Skin of body (tissue), 1 donor: ENCODE measurements at regions not wholly inside any gene's neighbourhood (a gene's known extent, or its start where the extent isn't known, plus 50 kb on each side); places are given as distances from the start of the nearest gene placed in this dataset.

Source experiments
- DNase-seq: peaks from one replicate; lab custom pipeline; 2025; lab: John Stamatoyannopoulos, UW

GRCh38 chr9:113701774-113702755 is 174.0 kb upstream of the ZNF618 start:
- peak; percentile 6 for DNase-seq

GRCh38 chr9:113705306-113705927 is 170.7 kb upstream of the ZNF618 start:
- DNase-seq, result no peak

GRCh38 chr9:113705928-113706519 is 170.1 kb upstream of the ZNF618 start:
- no peak for DNase-seq

DNA sequence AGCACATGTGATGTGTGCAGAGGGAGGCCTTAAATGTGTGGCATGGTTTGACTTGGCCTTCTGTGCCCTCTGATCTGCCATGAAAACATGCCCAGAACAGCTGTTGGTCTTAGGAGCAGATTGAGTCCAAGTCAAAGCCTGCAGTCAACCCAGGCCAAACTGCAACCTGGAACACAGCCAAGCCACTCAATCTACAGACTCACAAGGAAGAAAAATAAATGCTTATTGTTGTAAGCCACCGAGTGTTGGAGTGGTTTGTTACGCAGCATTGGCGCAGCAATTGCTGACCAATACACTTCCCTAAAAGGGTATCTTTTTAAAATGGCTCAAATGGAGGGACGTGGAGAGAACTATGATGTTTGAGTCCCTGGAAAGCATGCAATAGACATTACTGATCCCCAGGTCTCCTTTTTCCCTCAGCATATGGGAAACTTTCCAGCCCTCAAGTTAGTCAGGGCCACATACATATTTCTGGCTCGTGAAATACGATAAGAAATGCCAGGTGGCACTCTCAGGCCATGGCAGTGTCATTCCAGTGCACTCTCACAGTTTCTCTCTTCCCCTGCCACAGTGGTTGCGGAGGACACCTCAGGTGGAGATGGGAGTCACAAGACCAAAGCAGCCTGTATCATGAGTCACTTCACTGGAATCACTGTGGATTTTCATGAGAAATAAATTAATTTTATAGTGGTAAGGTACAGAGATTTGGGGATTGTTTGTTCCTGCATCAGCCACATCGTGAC is 168.0 kb upstream of the ZNF618 start:
- no peak for DNase-seq

DNA sequence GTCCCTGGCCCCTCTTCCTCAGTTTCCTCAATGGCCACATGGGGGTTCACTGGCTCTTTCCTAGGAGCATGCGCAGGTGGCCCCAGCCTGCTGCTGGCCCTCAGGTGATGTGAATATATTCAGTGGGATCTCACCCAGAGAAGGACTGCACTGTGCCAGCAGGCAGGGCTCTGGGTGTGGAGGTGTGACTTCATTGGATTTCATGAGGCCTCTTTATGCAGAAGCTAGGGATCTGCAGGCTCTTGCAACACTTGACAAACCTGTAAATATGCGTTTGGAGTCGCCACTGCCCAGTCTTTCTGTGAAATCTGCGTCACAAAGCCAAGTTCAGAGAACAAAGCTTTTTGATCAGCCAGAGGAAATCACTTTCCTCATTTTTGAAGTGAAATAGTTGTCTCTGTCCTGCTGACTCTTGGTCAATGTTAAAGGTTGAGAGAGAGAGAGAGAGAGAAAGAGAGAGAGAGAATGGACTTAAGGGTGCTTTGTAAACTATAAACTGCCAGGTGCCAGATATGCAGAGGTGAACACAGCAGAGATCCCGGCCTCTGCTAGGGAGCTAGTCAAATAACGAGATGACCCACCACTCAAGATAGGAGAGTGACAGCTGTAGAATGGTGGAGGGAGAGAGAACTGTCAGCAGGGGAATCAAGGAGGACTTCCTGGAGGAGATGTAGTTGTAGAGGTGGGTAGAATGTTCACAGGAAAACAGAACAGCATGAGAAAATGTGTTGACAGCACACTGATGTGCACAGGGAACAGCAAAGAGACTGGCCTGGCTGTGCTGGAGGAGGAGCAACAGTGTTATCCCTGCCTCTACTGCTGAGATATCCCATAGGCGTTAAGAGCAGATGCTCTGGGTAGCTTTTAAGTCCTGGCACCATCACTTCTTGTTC is 167.0 kb upstream of the ZNF618 start:
- DNase-seq, result no peak

DNA sequence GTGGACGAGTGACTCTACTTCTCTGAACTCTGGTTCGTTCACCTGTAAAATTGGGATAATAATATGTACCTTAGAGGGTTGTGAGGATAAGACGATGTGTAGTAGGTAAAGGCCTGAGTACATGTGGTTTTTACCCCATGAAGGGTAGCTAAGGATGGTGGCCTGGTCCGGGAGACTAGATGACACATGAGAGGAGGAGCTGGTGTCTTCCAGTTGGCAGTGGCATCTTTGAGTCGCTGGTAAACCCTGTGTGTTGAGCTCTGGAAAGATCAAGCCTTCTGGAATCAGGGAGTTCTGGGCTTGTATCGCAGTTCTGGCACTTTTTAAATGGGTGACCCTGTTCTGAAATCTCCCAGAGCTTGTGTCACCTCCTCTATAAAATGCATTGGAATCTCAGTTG is 166.4 kb upstream of the ZNF618 start:
- no peak for DNase-seq

GRCh38 chr9:113711251-113711650 is 164.9 kb upstream of the ZNF618 start:
- no peak for DNase-seq

DNA sequence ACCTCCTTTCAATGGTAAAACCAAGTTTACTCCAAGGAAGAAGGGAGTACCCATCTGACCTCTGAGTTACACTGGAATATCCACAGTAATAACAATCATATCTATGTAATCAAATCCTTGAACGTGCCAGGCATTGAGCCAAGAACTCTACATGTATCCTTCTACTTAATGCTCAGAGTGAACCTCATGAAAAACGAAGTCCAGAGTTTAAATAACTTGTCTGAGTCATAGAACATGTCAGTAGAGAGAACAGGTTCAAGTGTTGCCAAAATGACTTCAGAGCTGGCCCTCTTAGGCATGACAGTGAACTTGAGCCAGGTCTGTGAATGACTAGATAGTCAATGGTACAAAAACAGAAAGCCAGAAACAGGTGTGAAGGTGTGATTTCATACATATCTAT is 164.1 kb upstream of the ZNF618 start:
- peak; percentile 58 for DNase-seq

DNA sequence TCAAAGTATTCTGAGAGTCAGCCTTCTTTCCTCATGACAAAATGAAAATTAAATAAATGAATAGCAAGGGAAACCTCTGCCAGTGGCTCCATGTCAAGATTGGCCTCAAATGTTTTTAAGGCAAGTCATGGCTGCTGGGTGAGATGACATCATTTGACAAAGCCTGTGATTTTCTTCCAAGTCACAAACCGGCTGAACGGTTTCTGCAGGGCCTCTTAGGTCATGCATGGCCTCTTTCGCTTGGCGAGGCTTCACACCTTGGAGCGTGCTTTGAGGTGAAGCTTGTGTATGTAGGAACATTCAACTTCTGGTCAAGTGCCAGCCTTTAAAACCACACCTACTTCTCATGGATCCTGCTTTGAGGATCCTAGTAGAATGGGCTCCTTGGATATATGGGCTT is 161.0 kb upstream of the ZNF618 start:
- DNase-seq, result peak; percentile 10

DNA sequence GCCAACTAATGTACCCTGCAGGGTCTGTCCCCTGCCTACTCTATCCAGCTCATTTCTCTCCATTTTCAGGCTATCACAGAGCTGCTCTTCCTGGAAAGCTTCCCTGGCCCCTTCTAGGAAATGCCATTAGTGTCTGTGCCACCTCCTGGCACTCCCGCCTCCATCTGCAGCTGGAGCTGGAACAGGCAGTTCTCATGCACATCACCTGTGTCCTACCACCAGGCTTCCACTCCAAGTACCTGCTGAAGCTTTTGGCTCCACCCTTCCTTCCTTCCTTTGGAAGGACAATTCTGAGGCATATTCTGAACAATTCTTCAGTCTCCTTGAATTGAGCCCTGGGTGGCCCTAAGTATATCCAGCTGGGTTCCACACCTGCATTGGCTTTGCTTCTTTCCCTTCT is 156.2 kb upstream of the ZNF618 start:
- DNase-seq, result no peak

DNA sequence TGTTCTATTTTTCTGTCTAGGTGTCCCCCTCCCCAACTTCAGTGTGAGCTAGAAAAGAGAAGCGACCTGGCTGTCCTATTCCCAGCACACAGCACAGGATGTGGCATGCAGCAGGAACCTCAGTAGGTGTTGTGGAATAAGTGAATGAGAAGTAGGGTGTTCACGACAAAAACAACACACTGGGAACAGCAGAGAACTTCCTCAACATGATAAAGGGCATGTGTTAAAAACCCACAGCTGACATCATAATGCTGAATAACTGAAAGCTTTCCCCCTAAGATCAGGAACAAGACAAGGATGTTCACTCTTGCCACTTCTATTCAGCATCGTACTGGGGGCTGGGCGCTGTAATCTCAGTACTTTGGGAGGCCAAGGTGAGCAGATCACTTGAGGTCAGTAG is 155.6 kb upstream of the ZNF618 start:
- DNase-seq, result no peak

GRCh38 chr9:113721856-113722255 is 154.3 kb upstream of the ZNF618 start:
- DNase-seq, result no peak

GRCh38 chr9:113724202-113724601 is 151.9 kb upstream of the ZNF618 start:
- DNase-seq, result no peak

DNA sequence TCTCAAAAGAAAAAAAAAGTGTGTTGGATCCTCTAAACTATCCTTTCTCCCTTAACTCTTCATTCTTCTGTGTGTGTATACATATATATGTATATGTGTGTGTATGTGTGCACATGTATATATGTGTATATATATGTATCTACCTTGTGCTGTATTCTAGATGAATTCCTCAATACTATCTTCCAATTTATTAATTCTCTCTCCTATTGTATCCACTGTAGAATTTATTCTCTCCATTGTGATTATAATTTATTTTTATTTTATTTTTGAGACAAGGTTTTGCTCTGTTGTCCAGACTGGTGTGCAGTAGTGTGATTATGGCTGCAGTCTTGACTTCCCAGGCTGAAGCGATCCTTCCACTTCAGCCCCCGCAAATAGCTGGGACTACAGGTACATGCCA is 147.1 kb upstream of the ZNF618 start:
- no peak for DNase-seq

GRCh38 chr9:113734826-113735225 is 141.3 kb upstream of the ZNF618 start:
- DNase-seq, result no peak

- peak; percentile 35 for DNase-seq
These were observed 138.4 kb upstream of the ZNF618 start for GRCh38 chr9:113737517-113738271.

GRCh38 chr9:113738496-113738892 is 137.6 kb upstream of the ZNF618 start:
- DNase-seq, result no peak

GRCh38 chr9:113738893-113739604 is 137.1 kb upstream of the ZNF618 start:
- DNase-seq, result peak; percentile 13
